NCI-H510A (cell line): ENCODE measurements at regions not wholly inside any gene's neighbourhood (a gene's known extent, or its start where the extent isn't known, plus 50 kb on each side); places are given as distances from the start of the nearest gene placed in this dataset.
"Not testable (repeated sequence)": the region's sequence is repeated elsewhere in the genome, so short reads cannot be mapped to it uniquely, and the experiment has no call there.

Source experiments
- DNase-seq: peaks from one replicate; lab custom pipeline; 2025; lab: John Stamatoyannopoulos, UW

- no peak for DNase-seq
Measured at GRCh38 chr2:124967325-124967724, 942.2 kb downstream of the CNTNAP5 start.

GRCh38 chr2:124970030-124970429, 944.9 kb downstream of the CNTNAP5 start:
- DNase-seq: no peak

DNA sequence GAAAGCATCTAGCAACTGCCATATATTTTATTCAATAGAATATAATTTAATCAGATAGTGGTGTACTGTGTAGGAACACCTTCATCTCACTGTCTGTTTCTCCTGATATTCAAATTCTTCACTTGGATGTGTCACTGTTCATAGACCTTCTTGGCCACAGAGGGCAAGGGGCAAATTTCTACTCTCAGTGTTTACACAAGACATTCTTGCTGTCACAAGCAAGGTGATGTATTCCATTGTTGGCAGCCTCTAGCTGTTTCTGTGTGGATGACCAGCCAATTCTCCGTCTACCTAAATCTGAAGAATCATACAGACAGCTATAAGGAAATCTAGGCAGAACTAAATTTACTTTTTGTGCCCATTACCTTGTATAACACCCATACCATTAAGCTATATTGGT, 948.3 kb downstream of the CNTNAP5 start:
- DNase-seq: no peak

DNA sequence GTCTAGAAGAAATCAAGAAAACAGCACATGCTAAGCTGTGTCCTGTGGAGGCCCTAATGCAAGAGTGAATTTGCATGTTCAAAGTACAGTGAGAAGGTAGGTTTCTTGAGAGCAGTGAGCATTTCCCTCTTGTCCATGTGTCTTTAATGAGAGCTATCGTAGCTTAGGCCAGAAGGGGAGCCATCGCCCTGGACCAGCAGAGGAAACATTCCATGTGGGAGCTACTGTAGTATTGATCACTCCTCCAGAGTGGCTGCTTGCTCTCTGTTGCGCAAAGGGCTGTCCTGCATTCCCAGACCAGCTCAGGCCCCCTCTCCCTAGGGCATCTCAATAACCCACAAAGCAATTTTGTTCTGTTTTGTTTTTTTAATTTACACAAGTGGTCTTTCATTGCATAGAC, 950.1 kb downstream of the CNTNAP5 start:
- DNase-seq: no peak

DNA sequence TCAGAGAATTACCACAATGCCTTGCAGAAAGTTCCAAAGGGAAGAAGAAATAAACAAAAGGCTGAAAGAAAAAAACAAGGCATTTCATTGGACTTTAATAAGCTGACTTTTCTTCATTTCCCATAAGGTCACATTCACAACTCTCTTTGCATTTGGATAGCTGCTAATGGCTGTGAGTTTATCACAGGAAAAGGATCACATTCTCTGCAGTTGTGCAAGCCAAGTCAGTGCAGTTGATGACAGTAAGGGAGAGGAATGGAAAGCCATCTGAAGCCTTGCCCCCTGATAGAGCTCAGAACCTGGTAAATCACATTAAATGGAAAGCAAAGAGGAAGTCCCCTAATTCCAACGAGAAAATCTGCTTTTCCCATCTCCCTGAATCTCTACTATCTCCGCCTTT, 950.6 kb downstream of the CNTNAP5 start:
- DNase-seq: no peak

- no peak for DNase-seq
Measured at GRCh38 chr2:124978597-124978996, 953.5 kb downstream of the CNTNAP5 start.

- no peak for DNase-seq
Measured at GRCh38 chr2:124983595-124983994, 958.5 kb downstream of the CNTNAP5 start.

DNA sequence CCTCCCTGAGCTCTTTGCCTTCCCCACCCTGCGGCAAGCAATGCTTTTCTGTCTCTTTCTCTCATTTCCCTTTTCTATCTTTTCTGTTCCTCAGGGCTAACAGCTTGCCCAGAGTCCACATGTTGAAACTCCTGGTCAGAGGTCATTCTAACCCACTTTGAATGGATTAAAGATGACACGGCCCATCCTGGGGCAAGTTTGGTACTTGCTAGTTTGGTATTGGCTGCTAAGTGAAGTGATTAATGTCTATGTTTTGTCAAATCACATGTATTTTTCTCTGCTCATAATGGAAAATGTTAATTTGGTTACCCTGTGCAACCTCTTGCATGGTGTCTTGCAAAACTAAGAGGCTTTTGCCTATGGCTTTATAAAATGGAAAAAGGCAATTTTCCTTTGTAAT, 960.2 kb downstream of the CNTNAP5 start:
- no peak for DNase-seq

DNA sequence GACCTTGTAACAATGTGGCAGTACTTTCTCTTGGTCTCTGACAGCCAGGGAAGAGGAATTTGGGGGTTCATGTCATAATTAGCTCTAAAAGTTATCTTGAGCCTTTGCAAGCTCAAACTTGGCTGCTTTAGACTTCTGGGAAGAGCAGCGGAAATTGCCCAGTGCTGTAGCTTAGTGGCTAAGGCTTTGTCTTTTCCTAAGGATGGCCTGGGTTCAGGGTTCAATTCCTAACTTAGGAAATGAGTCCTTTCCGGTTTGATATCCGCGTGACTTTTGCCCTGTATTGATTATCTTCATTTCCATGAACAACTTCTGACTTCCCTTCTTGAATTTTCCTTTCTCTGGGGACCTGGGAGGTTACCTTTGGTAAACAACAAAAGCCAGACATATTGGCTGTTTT, 961.0 kb downstream of the CNTNAP5 start:
- DNase-seq: no peak

- DNase-seq: not testable (repeated sequence)
Measured at GRCh38 chr2:124986870-124987269, 961.8 kb downstream of the CNTNAP5 start.

DNA sequence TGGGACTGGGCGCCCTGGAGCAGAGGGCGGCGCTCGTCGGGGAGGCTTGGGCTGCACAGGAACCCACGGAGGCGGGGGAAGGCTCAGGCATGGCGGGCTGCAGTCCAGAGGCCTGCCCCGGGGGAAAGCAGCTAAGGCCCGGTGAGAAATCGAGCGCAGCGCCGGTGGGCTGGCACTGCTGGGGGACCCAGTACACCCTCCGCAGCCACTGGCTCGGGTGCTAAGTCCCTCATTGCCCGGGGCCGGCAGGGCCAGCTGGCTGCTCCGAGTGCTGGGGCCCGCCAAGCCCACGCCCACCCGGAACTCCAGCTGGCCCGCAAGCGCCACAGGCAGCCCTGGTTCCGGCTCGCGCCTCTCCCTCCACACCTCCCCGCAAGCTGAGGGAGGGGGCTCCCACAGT, 962.3 kb downstream of the CNTNAP5 start:
- DNase-seq: not testable (repeated sequence)

DNA sequence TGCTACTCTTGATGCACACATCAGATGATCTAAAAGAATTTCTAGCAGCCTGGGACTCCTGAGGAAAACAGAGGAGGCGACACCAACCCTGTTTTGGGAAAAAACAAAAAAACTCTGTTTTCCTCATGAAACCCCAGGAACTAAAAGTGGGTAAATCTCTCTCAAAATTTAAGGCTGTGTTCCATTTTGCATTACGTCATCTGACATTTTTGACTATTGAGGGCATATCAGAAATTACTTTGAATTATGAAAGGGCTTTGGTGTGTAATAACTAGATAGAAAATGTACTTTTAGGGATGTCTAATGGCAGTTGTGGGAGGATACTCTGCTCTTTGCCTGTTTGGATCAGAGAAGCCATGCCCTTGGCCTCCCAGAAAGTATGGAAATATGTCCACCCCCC, 963.0 kb downstream of the CNTNAP5 start:
- no peak for DNase-seq

GRCh38 chr2:124988794-124989193, 963.7 kb downstream of the CNTNAP5 start:
- DNase-seq: no peak

GRCh38 chr2:124993809-124994208, 968.7 kb downstream of the CNTNAP5 start:
- DNase-seq: no peak

DNA sequence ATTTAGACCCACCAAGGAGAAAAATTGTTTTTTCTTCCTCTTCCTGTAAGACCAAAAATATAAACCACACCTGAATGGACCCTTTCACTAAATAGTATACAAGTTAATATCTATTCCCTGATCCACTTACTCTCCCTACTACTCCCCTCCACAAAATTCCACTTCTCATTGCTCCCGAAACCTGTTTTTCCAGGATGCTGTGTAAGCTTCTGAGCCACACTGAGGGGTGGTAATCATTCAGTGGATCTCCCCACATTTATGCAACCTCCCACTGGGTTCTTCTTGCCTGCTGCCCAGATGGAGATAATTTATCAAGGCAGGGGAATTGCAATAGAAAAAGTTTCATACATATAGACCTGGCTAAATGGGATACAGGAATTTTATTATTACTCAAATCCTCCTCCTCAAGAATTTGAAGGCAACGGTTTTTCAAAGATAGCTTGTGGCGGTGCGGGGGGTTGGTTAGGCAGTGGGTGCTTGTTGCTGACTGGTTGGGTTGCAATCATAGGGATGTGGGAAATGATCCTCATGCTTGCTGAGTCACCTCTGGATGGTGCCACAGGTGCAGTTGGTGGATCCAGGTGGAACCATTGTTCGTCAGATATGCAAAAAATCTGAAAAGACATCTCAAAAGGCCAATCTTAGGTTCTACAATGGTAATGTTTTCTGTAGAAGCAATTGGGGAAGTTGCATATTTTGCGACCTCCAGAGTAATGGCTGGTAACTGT, 970.3 kb downstream of the CNTNAP5 start:
- DNase-seq: no peak

GRCh38 chr2:124996406-124996805, 971.3 kb downstream of the CNTNAP5 start:
- no peak for DNase-seq

- DNase-seq: no peak
Measured at GRCh38 chr2:124999906-125000305, 974.8 kb downstream of the CNTNAP5 start.

DNA sequence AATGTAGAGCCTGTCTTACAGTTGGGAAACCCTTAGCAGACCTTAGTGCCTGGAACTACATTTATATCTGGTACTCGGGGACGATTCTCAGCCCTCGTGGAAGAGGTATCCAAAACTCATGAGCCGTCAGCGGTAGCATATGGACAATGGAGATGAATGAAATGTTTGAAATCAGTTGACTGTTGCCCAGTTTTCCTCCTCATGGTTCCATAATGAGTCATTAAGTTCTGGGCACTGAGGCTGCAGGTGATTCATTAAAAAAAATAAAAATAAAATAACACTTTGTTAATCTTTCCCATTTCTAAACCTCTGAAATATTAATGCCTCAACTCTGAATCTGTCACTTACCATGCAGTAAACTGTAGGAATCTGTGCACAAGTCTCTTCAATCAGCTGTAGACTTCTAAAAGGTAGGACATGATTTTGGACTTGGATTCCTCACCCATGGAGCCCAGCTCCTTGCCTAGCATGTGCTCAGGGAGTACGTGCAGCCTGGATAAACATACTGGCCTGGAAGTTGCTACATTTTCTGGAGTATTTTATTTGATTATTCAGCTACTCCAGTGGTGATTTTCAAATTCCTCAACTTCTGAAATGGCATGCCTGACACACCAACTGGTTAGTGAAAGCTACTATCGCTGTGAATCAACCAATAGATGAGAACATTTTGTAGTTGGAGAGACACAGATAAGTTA, 979.2 kb downstream of the CNTNAP5 start:
- DNase-seq: no peak

DNA sequence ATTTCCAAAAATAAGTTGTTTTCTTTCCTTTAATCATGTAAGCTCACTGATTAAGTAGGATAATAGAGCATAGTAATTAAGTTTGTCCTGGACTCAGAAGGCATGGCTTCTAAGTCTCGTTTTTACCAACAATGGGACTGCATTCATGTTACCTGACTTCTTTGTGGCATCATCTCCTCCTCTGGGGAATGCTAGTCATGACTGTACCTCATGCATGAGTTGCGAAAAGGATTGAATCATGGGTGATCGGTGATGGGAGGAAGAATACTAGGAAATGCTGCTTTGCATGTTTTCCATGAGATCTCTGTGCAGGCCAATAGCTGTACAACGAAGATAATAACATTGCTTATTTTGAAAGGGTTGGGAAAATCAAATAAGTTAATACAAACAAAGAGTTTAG, 981.6 kb downstream of the CNTNAP5 start:
- no peak for DNase-seq

DNA sequence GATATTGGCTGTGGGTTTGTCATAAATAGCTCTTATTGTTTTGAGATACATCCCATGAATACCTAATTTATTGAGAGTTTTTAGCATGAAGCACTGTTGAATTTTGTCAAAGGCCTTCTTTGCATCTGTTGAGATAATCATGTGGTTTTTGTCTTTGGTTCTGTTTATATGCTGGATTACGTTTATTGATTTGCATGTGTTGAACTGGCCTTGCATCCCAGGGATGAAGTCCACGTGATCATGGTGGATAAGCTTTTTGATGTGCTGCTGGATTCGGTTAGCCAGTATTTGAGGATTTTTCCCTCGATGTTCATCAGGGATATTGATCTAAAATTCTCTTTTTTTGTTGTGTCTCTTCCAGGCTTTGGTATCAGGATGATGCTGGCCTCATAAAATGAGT, 1003.6 kb downstream of the CNTNAP5 start:
- not testable (repeated sequence) for DNase-seq

DNA sequence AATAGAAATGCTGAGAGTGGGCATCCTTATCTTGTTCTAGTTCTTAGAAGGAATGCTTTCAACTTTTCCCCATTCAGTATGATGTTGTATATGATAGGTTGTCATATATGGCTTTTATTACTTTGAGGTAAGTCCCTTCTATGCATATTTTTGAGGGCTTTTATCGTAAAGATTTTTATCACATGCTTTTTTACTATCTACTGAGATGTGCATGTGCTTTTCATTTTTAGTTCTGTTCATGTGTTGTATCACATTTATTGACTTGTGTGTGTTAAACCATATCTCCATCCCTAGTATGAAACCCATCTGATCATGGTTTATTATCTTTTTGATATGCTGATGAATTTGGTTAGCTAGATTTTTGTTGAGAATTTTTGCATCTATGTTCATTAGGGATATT, 1008.8 kb downstream of the CNTNAP5 start:
- DNase-seq: no peak

DNA sequence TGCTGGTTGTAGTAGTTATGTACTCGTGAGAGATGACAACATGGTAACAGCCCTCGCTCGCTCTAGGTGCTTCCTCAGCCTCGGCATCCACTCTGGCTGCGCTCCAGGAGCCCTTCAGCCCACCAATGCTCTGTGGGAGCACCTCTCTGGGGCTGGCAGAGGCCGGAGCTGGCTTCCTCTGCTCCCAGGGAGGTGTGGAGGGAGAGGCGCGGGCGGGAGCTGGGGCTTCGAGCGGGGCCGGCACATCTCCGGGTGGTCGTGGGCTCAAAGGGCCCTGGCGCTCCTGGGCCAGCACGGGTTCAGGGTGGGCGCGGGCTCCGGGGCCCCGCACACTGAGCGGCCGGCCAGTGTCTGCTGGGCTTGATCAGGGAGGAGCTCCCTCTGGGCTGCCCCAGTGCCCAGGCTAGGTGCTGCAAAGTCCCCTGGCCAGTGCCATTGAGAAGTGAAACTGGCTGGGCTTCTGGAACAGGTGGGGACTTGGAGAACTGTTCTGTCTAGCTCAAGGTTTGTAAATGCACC, 1012.1 kb downstream of the CNTNAP5 start:
- DNase-seq: no peak

DNA sequence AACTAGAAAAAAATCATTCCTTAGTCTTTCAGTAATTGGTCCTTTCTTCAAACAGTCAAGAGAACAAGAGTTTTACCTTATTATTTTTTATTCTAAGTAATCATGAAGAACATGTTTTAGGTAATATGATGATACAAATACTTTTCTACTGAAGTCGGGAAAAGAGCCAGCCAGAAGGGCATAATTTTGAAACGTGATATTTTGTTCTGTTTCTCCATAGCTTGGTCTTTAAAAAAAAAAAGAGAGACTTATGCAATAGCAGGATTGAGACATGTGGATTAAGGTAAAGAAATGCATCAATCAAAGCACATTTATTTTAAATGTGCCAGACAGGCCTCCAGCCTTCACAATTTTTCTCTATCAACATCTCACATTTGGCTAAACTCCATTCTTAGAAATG, 1016.8 kb downstream of the CNTNAP5 start:
- no peak for DNase-seq

- DNase-seq: no peak
Measured at GRCh38 chr2:125042727-125043126, 1017.6 kb downstream of the CNTNAP5 start.
